A549 (cell line): ENCODE measurements at regions not wholly inside any gene's neighbourhood (a gene's known extent, or its start where the extent isn't known, plus 50 kb on each side); places are given as distances from the start of the nearest gene placed in this dataset.

Experiments used
- ATAC-seq, 2 experiments: fragments of 200-7000 bp in 1 of 2; fragments of >200 bp in 1 of 2; cut with Nextera tagmentation in 1 of 2; cut with Tn5 transposase in 1 of 2; 3 replicates each; pipeline versions ENCODE4 v1.8.0 to v1.9.1; 2018 to 2020; ENCODE audit warnings: mild to moderate bottlenecking in 1 of 2, moderate library complexity in 1 of 2
- CTCF ChIA-PET: fragments of 300-600 bp; sonication (Branson Sonifier 250); formaldehyde crosslinking; extraction: SDS; loops from one replicate; lab custom pipeline; 2021; ENCODE audit warnings: antibody characterized with exemption, inconsistent platforms; lab: Yijun Ruan, JAX
- POLR2A ChIA-PET: fragments of 350-600 bp; formaldehyde crosslinking; extraction: SDS; loops from one replicate; lab custom pipeline; 2021; ENCODE audit warnings: antibody characterized with exemption, inconsistent platforms; lab: Yijun Ruan, JAX
- DNase-seq, 2 experiments: peaks; one replicate each; pipeline versions ENCODE4 v3.0.0 to v3.0.0-alpha.2; 2011 to 2016; ENCODE audit warnings: low read depth in 1 of 2, low spot score in 1 of 2
- FAIRE-seq: peaks from 2 replicates; lab custom pipeline; 2011; peaks lifted over from hg19 to GRCh38; lab: Jason Lieb, UNC
- H3K27ac ChIP-seq, 2 experiments: fragments of >200 bp; sonication (Bioruptor Twin); formaldehyde crosslinking; 3 replicates each; pipeline ENCODE4 v1.5.1; 2016 to 2017
- H3K4me1 ChIP-seq: fragments of >200 bp; sonication (Bioruptor Twin); formaldehyde crosslinking; 3 replicates; pipeline ENCODE4 v1.6.1; 2016
- H3K4me2 ChIP-seq: fragments of >200 bp; sonication (Bioruptor Twin); formaldehyde crosslinking; 3 replicates; pipeline ENCODE4 v1.6.1; 2016
- H3K4me3 ChIP-seq: fragments of >200 bp; sonication (Bioruptor Twin); formaldehyde crosslinking; 3 replicates; pipeline ENCODE4 v1.5.1; 2016
- H3K9me3 ChIP-seq: fragments of >200 bp; sonication (Bioruptor Twin); formaldehyde crosslinking; 3 replicates; pipeline ENCODE4 v1.6.1; 2016
- BCL3 ChIP-seq: fragments of >200 bp; sonication (Bioruptor Twin); formaldehyde crosslinking; IDR thresholded peaks from 3 replicates; pipeline ENCODE4 v1.6.1; 2016
- CHD2 ChIP-seq: fragments of 150-350 bp; IDR thresholded peaks from 2 replicates; pipeline ENCODE4 v1.6.1; 2014; ENCODE audit warnings: low read length; ENCODE audit not compliant: partially characterized antibody
- E2F6 ChIP-seq: IDR thresholded peaks from 2 replicates; pipeline ENCODE4 v1.6.1; 2012; ENCODE audit warnings: low read depth, borderline replicate concordance
- EHF ChIP-seq: fragments of 250-450 bp; sonication (Bioruptor Pico); IDR thresholded peaks from 2 replicates; pipeline ENCODE4 v1.5.0; 2020; ENCODE audit warnings: mild to moderate bottlenecking
- ELK1 ChIP-seq: fragments of 150-350 bp; IDR thresholded peaks from 2 replicates; pipeline ENCODE4 v1.6.1; 2014; ENCODE audit warnings: low read depth, mild to moderate bottlenecking, low read length
- EP300 ChIP-seq, 2 experiments: fragments of >200 bp; sonication (Bioruptor Twin); formaldehyde crosslinking; IDR thresholded peaks; 2 replicates in 1 of 2; 3 replicates in 1 of 2; pipeline ENCODE4 v1.6.1; 2016 to 2017
- ESRRA ChIP-seq: fragments of 150-350 bp; IDR thresholded peaks from 2 replicates; pipeline ENCODE4 v1.6.1; 2014; ENCODE audit warnings: mild to moderate bottlenecking, low read length, borderline replicate concordance
- FOXS1 ChIP-seq: fragments of 250-450 bp; sonication (Bioruptor Pico); IDR thresholded peaks from 2 replicates; pipeline ENCODE4 v1.5.0; 2020; ENCODE audit warnings: mild to moderate bottlenecking, moderate library complexity
- HDAC2 ChIP-seq: fragments of 200-600 bp; sonication (generic); IDR thresholded peaks from 2 replicates; pipeline ENCODE4 v1.6.1; 2016
- HES2 ChIP-seq: fragments of >200 bp; sonication (Bioruptor Twin); formaldehyde crosslinking; IDR thresholded peaks from 2 replicates; pipeline ENCODE4 v1.6.1; 2016
- HEYL ChIP-seq: fragments of 250-450 bp; sonication (Bioruptor Pico); IDR thresholded peaks from 2 replicates; pipeline ENCODE4 v1.8.0; 2021; ENCODE audit warnings: mild to moderate bottlenecking, moderate library complexity
- HOXA7 ChIP-seq: fragments of 250-450 bp; sonication (Bioruptor Pico); IDR thresholded peaks from 2 replicates; pipeline ENCODE4 v1.5.0; 2020; ENCODE audit warnings: mild to moderate bottlenecking, moderate library complexity
- JUN ChIP-seq, 2 experiments: fragments of >200 bp; sonication (Bioruptor Twin); formaldehyde crosslinking; IDR thresholded peaks; 2 replicates in 1 of 2; 3 replicates in 1 of 2; pipeline ENCODE4 v1.6.1; 2016 to 2017
- MAX ChIP-seq: IDR thresholded peaks from 2 replicates; pipeline ENCODE4 v1.6.1; 2012
- MYC ChIP-seq: IDR thresholded peaks from 2 replicates; pipeline ENCODE4 v1.6.1; 2012; ENCODE audit warnings: mild to moderate bottlenecking, inconsistent platforms, low read length, improper control_type of control experiment, borderline replicate concordance
- NPAS2 ChIP-seq: fragments of 250-450 bp; sonication (Bioruptor Pico); IDR thresholded peaks from 2 replicates; pipeline ENCODE4 v1.8.0; 2022; ENCODE audit warnings: mild to moderate bottlenecking, moderate library complexity, borderline replicate concordance
- NR3C1 ChIP-seq: fragments of >200 bp; sonication (Bioruptor Twin); formaldehyde crosslinking; IDR thresholded peaks from 3 replicates; pipeline ENCODE4 v1.6.1; 2017
- POLR2AphosphoS2 ChIP-seq: conservative IDR thresholded peaks from 2 replicates; pipeline ENCODE4 v1.6.1; 2012; ENCODE audit warnings: low read length, improper control_type of control experiment, inconsistent platforms
- RAD21 ChIP-seq, 2 experiments: fragments of >200 bp in 1 of 2; sonication (Bioruptor Twin) in 1 of 2; formaldehyde crosslinking in 1 of 2; IDR thresholded peaks in 1 of 2; conservative IDR thresholded peaks in 1 of 2; 2 replicates in 1 of 2; 3 replicates in 1 of 2; pipeline ENCODE4 v1.6.1; 2012 to 2018; ENCODE audit warnings: inconsistent platforms in 1 of 2
- RCOR1 ChIP-seq: fragments of 150-350 bp; IDR thresholded peaks from 2 replicates; pipeline ENCODE4 v1.6.1; 2014; ENCODE audit warnings: antibody characterized with exemption, low read length, low read depth
- RFX5 ChIP-seq: fragments of 450-650 bp; IDR thresholded peaks from 2 replicates; pipeline ENCODE4 v1.7.1; 2014; ENCODE audit warnings: antibody characterized with exemption, mild to moderate bottlenecking, moderate library complexity
- RNF2 ChIP-seq: fragments of 200-600 bp; sonication (generic); IDR thresholded peaks from 2 replicates; pipeline ENCODE4 v1.6.1; 2016; ENCODE audit warnings: low read depth, mild to moderate bottlenecking, antibody characterized with exemption, moderate library complexity, borderline replicate concordance
- SMC3 ChIP-seq: fragments of >200 bp; sonication (Bioruptor Twin); formaldehyde crosslinking; IDR thresholded peaks from 3 replicates; pipeline ENCODE4 v1.6.1; 2018; ENCODE audit warnings: inconsistent platforms
- SREBF2 ChIP-seq: fragments of 450-650 bp; IDR thresholded peaks from 2 replicates; pipeline ENCODE4 v1.6.1; 2014; ENCODE audit warnings: mild to moderate bottlenecking, moderate library complexity
- TP53 ChIP-seq: fragments of 250-450 bp; sonication (Bioruptor Pico); IDR thresholded peaks from 2 replicates; pipeline ENCODE4 v1.5.0; 2021; ENCODE audit warnings: mild to moderate bottlenecking, moderate library complexity
- USF2 ChIP-seq: fragments of 450-650 bp; IDR thresholded peaks from 2 replicates; pipeline ENCODE4 v1.6.1; 2014; ENCODE audit warnings: antibody characterized with exemption
- ZNF302 ChIP-seq: fragments of 250-450 bp; sonication (Bioruptor Pico); IDR thresholded peaks from 2 replicates; pipeline ENCODE4 v1.9.0; 2021; ENCODE audit warnings: inconsistent platforms, mild to moderate bottlenecking, moderate library complexity
- ZSCAN20 ChIP-seq: fragments of 250-450 bp; sonication (Bioruptor Pico); IDR thresholded peaks from 2 replicates; pipeline ENCODE4 v1.8.0; 2022; ENCODE audit warnings: mild to moderate bottlenecking, moderate library complexity
- WGBS: methylation state at CpG from one replicate; pipeline ENCODE4 v1.1.6; 2017; ENCODE audit errors: missing lambda C conversion rate; 5-methylcytosine and 5-hydroxymethylcytosine counted together

GRCh38 chr6:169404828-169405227 lies 151.2 kb upstream of the THBS2 start:
- no peak overlapping the region for H3K4me2 ChIP-seq
- H3K4me3 ChIP-seq, result no peak overlapping the region
- H3K9me3 ChIP-seq, result no peaks in the 10 kb centered on the region
- H3K27ac ChIP-seq, result no peak overlapping the region
- ATAC-seq, result no peak
- CTCF ChIA-PET, result no interaction called here
- DNase-seq, result no peak
- H3K4me1 ChIP-seq, result no peaks in the 10 kb centered on the region
- TF ChIP-seq NPAS2, result no peak
- no peak for TF ChIP-seq TP53 (CRISPR knock-in tag)
- no peak for TF ChIP-seq MAX
- TF ChIP-seq HDAC2, result no peak
- TF ChIP-seq SREBF2, result no peak
- TF ChIP-seq HOXA7 (CRISPR knock-in tag), result no peak
- TF ChIP-seq EHF, result no peak
- no peak for TF ChIP-seq USF2
- TF ChIP-seq EP300 (IDR thresholded peaks at IDR 0.05), result no peak
- no peak for TF ChIP-seq FOXS1
- TF ChIP-seq JUN (IDR thresholded peaks at IDR 0.05), result no peak
- no peak for TF ChIP-seq RAD21 (conservative IDR thresholded peaks at IDR 0.05 in 1 of 2, IDR thresholded peaks at IDR 0.05 in 1 of 2)
- no peak for TF ChIP-seq POLR2AphosphoS2
- no peak for TF ChIP-seq ELK1
- no peak for TF ChIP-seq CHD2
- no peak for FAIRE-seq
- 65% methylated on average over 6 of the region's 6 CpGs for WGBS
- POLR2A ChIA-PET, result no interaction called here

- ChIA-PET CTCF (no interaction called here), POLR2A (no interaction called here)
- no peak overlapping the region for H3K4me3 ChIP-seq
- no peak for TF ChIP-seq SREBF2
- TF ChIP-seq ZSCAN20 (CRISPR knock-in tag), result no peak
- TF ChIP-seq ELK1, result no peak
- TF ChIP-seq NR3C1, result no peak
- no peak for TF ChIP-seq BCL3
- TF ChIP-seq RFX5, result no peak
- TF ChIP-seq ZNF302 (CRISPR knock-in tag), result no peak
- no peak for TF ChIP-seq POLR2AphosphoS2
- TF ChIP-seq SMC3, result no peak
- TF ChIP-seq HES2, result no peak
- TF ChIP-seq ESRRA, result no peak
- TF ChIP-seq MYC, result no peak
- no peak for TF ChIP-seq RCOR1
- no peak for TF ChIP-seq RNF2
- no peak for TF ChIP-seq EHF
- TF ChIP-seq HOXA7 (CRISPR knock-in tag), result no peak
- no peak for TF ChIP-seq JUN (IDR thresholded peaks at IDR 0.05)
- no peak for TF ChIP-seq E2F6
- TF ChIP-seq HEYL (CRISPR knock-in tag), result no peak
- ATAC-seq (no peak), FAIRE-seq (no peak), DNase-seq (no peak)
- no peaks in the 10 kb centered on the region for H3K4me1 ChIP-seq
- no peaks in the 10 kb centered on the region for H3K9me3 ChIP-seq
- no peak overlapping the region for H3K27ac ChIP-seq
- WGBS, result 64% methylated on average over 13 of the region's 14 CpGs
- H3K4me2 ChIP-seq, result no peak overlapping the region
These were observed 144.9 kb upstream of the THBS2 start for GRCh38 chr6:169398342-169399105.
